Ascending aorta (tissue), 2 donors: ENCODE measurements at regions not wholly inside any gene's neighbourhood (a gene's known extent, or its start where the extent isn't known, plus 50 kb on each side); places are given as distances from the start of the nearest gene placed in this dataset.

Source experiments
- DNase-seq, 2 donors: peaks; one replicate each; pipeline ENCODE4 v3.0.0-alpha.2; 2019; ENCODE audit warnings: low spot score in 2 of 2
- H3K27ac ChIP-seq, 2 donors: fragments of 200-600 bp; sonication (generic); one replicate each; pipeline ENCODE4 v1.5.1; 2016 to 2017; ENCODE audit warnings: mild to moderate bottlenecking in 1 of 2
- H3K27me3 ChIP-seq: fragments of 200-600 bp; sonication (generic); one replicate; pipeline ENCODE4 v1.5.1; 2017
- H3K36me3 ChIP-seq, 2 donors: fragments of 200-600 bp; sonication (generic); one replicate each; pipeline ENCODE4 v1.5.1; 2016
- H3K4me1 ChIP-seq, 2 donors: fragments of 200-600 bp; sonication (generic); one replicate each; pipeline ENCODE4 v1.5.1; 2016 to 2017; ENCODE audit warnings: mild to moderate bottlenecking in 1 of 2
- H3K4me3 ChIP-seq, 2 donors: fragments of 200-600 bp; sonication (generic); one replicate each; pipeline ENCODE4 v1.5.1; 2016 to 2017; ENCODE audit warnings: mild to moderate bottlenecking in 1 of 2
- H3K9me3 ChIP-seq, 2 donors: fragments of 200-600 bp; sonication (generic); one replicate each; pipeline ENCODE4 v1.5.1; 2016
- intact Hi-C: fragments of 100-400 bp; cut with DNase I; formaldehyde crosslinking; loops from one replicate; pipeline ENCODE4 v1.15.1; 2023
- TF ChIP-seq, protein P1 (sequence below), 3 experiments: fragments of 200-600 bp in 2 of 3; fragments of 450-650 bp in 1 of 3; sonication (generic) in 2 of 3; IDR thresholded peaks; one replicate each; pipeline ENCODE4 v1.5.1; 2016 to 2019; ENCODE audit warnings: antibody characterized with exemption in 3 of 3, mild to moderate bottlenecking in 1 of 3, moderate library complexity in 1 of 3

- Histone ChIP-seq H3K9me3 (no peaks in the 10 kb centered on the region), H3K27me3 (no peaks in the 10 kb centered on the region), H3K27ac (no peak overlapping the region), H3K4me3 (no peak overlapping the region), H3K36me3 (no peaks in the 10 kb centered on the region), H3K4me1 (no peaks in the 10 kb centered on the region)
- DNase-seq: no peak
- TF ChIP-seq, protein P1, sequence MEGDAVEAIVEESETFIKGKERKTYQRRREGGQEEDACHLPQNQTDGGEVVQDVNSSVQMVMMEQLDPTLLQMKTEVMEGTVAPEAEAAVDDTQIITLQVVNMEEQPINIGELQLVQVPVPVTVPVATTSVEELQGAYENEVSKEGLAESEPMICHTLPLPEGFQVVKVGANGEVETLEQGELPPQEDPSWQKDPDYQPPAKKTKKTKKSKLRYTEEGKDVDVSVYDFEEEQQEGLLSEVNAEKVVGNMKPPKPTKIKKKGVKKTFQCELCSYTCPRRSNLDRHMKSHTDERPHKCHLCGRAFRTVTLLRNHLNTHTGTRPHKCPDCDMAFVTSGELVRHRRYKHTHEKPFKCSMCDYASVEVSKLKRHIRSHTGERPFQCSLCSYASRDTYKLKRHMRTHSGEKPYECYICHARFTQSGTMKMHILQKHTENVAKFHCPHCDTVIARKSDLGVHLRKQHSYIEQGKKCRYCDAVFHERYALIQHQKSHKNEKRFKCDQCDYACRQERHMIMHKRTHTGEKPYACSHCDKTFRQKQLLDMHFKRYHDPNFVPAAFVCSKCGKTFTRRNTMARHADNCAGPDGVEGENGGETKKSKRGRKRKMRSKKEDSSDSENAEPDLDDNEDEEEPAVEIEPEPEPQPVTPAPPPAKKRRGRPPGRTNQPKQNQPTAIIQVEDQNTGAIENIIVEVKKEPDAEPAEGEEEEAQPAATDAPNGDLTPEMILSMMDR (IDR thresholded peaks at IDR 0.05): no peak
- intact Hi-C loops: no loop called here
Observed at GRCh38 chr13:111954661-111955411, 112.1 kb upstream of the SOX1 start.

GRCh38 chr13:111955412-111956065 is 111.4 kb upstream of the SOX1 start:
- no peaks in the 10 kb centered on the region for H3K4me1 ChIP-seq
- intact Hi-C loops: no loop called here
- no peaks in the 10 kb centered on the region for H3K36me3 ChIP-seq
- H3K9me3 ChIP-seq: no peaks in the 10 kb centered on the region
- H3K27ac ChIP-seq: no peak overlapping the region
- TF ChIP-seq, protein P1 (IDR thresholded peaks at IDR 0.05): no peak
- no peak for DNase-seq
- no peak overlapping the region for H3K4me3 ChIP-seq
- no peaks in the 10 kb centered on the region for H3K27me3 ChIP-seq

DNA sequence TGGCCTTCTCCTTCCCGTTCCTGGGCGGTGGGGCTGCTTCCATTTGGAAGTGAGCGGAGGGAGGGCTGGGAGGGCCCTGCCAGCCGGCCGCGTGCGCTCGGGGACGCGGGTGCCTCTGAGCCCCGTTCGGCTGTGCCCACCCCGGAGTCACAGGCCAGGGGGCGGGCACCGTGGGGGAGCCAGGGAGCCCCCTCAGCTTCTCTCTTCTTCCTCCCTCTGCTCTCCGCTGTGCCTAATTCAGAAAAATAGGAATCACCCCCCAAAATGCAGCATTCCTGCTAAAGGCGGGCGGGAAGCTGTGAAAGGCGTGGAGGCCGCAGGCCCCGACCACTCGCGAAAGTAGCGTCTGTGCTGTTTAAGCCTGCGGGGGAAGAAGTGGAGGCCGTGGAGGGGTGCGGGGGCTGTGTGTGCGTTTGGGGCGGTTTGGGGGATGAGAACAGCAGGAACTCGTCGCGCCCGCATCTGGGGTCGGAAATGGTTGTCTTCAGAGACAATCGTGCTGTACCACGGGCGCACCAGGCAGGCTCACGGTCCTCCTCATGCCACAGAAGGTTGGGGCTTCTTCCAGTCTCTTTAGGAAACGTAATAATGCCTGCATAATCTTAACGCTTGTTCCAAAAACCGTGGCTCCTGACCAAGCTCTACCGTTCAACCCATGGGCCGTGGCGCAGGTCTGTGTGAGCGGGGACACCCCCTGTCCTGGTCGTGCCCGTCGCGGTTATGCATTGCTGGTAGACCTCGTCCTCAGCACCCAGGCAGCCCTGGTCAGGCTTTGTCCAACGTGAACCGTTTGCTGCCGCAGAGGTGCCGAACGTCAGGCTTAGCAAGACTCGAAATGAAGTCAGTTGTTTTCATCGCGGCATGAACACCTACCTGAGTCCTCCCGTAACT is 110.4 kb upstream of the SOX1 start:
- intact Hi-C loops: no loop called here

GRCh38 chr13:111957913-111958450 is 109.0 kb upstream of the SOX1 start:
- no peak overlapping the region for H3K4me3 ChIP-seq
- no peaks in the 10 kb centered on the region for H3K4me1 ChIP-seq
- intact Hi-C loops: no loop called here
- no peaks in the 10 kb centered on the region for H3K9me3 ChIP-seq
- H3K36me3 ChIP-seq: no peaks in the 10 kb centered on the region
- no peaks in the 10 kb centered on the region for H3K27me3 ChIP-seq
- no peak for DNase-seq
- H3K27ac ChIP-seq: no peak overlapping the region
- TF ChIP-seq, protein P1 (IDR thresholded peaks at IDR 0.05): no peak

More for the DNA sequence above, 110.4 kb upstream of the SOX1 start:
- Histone ChIP-seq H3K4me1 (no peaks in the 10 kb centered on the region), H3K9me3 (no peaks in the 10 kb centered on the region), H3K27ac (no peak overlapping the region), H3K27me3 (no peaks in the 10 kb centered on the region), H3K4me3 (no peak overlapping the region), H3K36me3 (no peaks in the 10 kb centered on the region)
- DNase-seq: no peak
- TF ChIP-seq, protein P1 (IDR thresholded peaks at IDR 0.05): no peak

DNA sequence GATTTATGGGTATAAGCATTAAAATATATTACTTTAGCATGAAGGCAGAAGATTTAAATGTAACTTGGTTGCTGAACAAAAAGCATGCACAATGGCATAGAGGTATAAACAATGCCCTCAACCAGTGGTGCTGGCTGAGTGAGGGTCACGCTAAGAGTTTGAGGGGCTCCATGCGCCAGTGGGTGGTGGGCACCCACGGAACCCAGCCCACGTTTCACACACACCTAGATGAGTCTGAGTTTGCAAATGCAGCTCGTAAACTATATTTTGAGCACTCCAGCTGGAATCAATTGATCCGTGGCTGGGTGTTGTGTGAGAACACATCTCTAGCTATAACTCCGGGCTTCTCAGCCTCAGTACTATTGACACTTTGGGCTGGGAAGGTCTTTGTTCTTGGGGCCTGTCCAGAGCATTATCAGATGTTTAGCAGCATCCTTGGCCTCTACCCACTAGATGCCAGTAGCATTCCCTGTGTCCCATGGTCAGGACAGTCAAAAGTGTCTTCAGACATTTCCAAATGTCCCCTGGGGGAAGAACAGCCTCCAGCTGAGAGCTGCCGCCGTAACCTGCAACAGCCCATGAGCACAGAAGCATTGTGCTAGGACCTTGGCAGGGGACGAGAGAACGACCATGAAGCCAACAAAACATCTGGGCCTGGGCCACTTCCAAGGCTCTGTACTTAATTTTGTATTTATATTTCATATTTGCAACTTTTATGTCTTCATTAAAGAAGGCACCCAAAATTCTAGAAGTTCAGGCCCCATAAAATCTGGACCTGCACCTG is 108.1 kb upstream of the SOX1 start:
- no peak for DNase-seq
- no peaks in the 10 kb centered on the region for H3K4me1 ChIP-seq
- no peak overlapping the region for H3K27ac ChIP-seq
- no peaks in the 10 kb centered on the region for H3K36me3 ChIP-seq
- H3K9me3 ChIP-seq: no peaks in the 10 kb centered on the region
- H3K27me3 ChIP-seq: no peaks in the 10 kb centered on the region
- TF ChIP-seq, protein P1 (IDR thresholded peaks at IDR 0.05): no peak
- intact Hi-C loops: no loop called here
- H3K4me3 ChIP-seq: no peak overlapping the region
